Lower leg skin (tissue), 4 donors: ENCODE measurements at regions not wholly inside any gene's neighbourhood (a gene's known extent, or its start where the extent isn't known, plus 50 kb on each side); places are given as distances from the start of the nearest gene placed in this dataset.

Experiments
- DNase-seq, 2 donors: peaks; one replicate each; pipeline ENCODE4 v3.0.0-alpha.2; 2019; ENCODE audit warnings: low spot score in 2 of 2
- H3K4me3 ChIP-seq: fragments of 200-600 bp; sonication (generic); 2 replicates; pipeline ENCODE4 v1.5.1; 2017; ENCODE audit warnings: mild to moderate bottlenecking, low read depth; ENCODE audit not compliant: poor library complexity, severe bottlenecking
- POLR2A ChIP-seq, 2 donors: fragments of 450-650 bp; IDR thresholded peaks; one replicate each; pipeline ENCODE4 v1.6.1; 2016 to 2017; ENCODE audit warnings: antibody characterized with exemption in 2 of 2, mild to moderate bottlenecking in 1 of 2, moderate library complexity in 1 of 2
- WGBS, 2 donors: methylation state at CpG; one replicate each; pipeline ENCODE4 v1.1.5; 2018; 5-methylcytosine and 5-hydroxymethylcytosine counted together
- intact Hi-C: fragments of 100-400 bp; cut with DNase I; formaldehyde crosslinking; loops from one replicate; pipeline ENCODE4 v1.15.0; 2023; ENCODE audit warnings: low total_unique reads
- TF ChIP-seq, protein P1 (sequence below), 3 donors: fragments of 450-650 bp; IDR thresholded peaks; one replicate each; pipeline ENCODE4 v1.5.1; 2016; ENCODE audit warnings: antibody characterized with exemption in 3 of 3, mild to moderate bottlenecking in 3 of 3, moderate library complexity in 2 of 3

DNA sequence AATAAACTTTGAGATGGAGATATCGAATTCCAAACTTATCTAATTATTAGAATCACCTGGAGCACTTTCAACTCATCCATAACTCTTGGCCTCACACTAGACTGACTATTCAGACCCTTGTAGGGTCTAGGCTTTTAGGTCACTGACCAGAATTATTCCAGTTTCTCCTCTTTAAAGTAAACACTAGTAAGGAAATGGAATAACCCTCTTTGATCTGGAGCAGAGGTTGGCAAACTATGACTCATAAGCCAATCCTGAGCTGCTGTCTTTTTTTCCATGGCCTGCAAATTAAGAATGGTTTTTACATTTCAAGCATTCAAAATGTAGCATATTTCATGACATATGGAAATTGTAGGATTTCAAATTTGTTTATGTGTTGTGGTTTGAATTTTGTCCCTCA lies 1601.9 kb downstream of the REEP3 start:
- WGBS, 2 donors = 74 to 82% methylated on average over 1 of the region's 1 CpG
- no peak for DNase-seq
- TF ChIP-seq, protein P1, sequence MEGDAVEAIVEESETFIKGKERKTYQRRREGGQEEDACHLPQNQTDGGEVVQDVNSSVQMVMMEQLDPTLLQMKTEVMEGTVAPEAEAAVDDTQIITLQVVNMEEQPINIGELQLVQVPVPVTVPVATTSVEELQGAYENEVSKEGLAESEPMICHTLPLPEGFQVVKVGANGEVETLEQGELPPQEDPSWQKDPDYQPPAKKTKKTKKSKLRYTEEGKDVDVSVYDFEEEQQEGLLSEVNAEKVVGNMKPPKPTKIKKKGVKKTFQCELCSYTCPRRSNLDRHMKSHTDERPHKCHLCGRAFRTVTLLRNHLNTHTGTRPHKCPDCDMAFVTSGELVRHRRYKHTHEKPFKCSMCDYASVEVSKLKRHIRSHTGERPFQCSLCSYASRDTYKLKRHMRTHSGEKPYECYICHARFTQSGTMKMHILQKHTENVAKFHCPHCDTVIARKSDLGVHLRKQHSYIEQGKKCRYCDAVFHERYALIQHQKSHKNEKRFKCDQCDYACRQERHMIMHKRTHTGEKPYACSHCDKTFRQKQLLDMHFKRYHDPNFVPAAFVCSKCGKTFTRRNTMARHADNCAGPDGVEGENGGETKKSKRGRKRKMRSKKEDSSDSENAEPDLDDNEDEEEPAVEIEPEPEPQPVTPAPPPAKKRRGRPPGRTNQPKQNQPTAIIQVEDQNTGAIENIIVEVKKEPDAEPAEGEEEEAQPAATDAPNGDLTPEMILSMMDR (IDR thresholded peaks at IDR 0.05) = no peak
- no peak for TF ChIP-seq POLR2A (IDR thresholded peaks at IDR 0.05)
- no peak overlapping the region for H3K4me3 ChIP-seq
- intact Hi-C loops = no loop called here

- H3K4me3 ChIP-seq = no peak overlapping the region
- TF ChIP-seq, protein P1 (IDR thresholded peaks at IDR 0.05) = no peak
- TF ChIP-seq POLR2A (IDR thresholded peaks at IDR 0.05) = no peak
- no peak for DNase-seq
- WGBS, 2 donors = 78 to 89% methylated on average over 2 of the region's 2 CpGs
- intact Hi-C loops = no loop called here
Measured at GRCh38 chr10:65125212-65125611, 1604.0 kb downstream of the REEP3 start.

DNA sequence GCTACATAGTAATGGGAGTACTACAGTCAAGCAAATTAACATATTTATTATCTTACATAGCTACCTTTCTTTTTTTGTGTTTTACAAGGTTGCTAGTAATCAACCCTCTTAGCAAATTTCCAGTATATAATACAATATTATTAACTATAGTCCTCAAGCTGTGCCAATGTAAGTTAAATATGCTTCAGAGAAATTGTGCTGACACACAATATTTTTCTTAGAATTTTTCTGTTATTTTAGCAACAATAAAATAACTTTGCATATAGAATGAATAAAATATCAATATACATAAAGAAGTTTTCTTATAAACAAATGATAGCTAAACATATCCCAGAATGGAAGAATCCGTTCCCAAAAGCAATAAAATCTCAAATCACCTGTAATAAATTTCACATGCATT lies 1605.1 kb downstream of the REEP3 start:
- TF ChIP-seq, protein P1 (IDR thresholded peaks at IDR 0.05) = no peak
- no peak for TF ChIP-seq POLR2A (IDR thresholded peaks at IDR 0.05)
- H3K4me3 ChIP-seq = no peak overlapping the region
- no peak for DNase-seq
- WGBS, 2 donors = 81 to 89% methylated on average over 1 of the region's 1 CpG
- intact Hi-C loops = no loop called here

DNA sequence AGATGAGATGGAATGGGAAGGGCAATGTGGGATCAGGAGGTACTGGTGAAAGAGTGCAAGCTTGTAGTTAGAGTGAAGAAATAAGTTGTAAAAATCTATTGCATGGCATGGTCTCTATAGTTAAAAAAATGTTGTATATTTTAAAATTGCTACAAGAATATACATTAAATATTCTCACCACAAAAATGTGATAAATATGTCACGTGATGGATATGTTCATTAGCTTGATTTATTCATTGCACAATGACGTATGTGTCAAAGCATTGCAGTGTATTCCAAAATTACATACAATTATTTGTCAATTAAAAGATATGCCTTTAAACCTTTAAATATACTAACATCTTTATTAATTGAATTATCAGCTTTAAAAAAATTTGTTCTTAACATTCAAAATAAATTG lies 1607.1 kb downstream of the REEP3 start:
- intact Hi-C loops = no loop called here
- H3K4me3 ChIP-seq = no peak overlapping the region
- 52 to 61% methylated on average over 2 of the region's 2 CpGs for WGBS, 2 donors
- no peak for DNase-seq
- no peak for TF ChIP-seq POLR2A (IDR thresholded peaks at IDR 0.05)
- TF ChIP-seq, protein P1 (IDR thresholded peaks at IDR 0.05) = no peak

DNA sequence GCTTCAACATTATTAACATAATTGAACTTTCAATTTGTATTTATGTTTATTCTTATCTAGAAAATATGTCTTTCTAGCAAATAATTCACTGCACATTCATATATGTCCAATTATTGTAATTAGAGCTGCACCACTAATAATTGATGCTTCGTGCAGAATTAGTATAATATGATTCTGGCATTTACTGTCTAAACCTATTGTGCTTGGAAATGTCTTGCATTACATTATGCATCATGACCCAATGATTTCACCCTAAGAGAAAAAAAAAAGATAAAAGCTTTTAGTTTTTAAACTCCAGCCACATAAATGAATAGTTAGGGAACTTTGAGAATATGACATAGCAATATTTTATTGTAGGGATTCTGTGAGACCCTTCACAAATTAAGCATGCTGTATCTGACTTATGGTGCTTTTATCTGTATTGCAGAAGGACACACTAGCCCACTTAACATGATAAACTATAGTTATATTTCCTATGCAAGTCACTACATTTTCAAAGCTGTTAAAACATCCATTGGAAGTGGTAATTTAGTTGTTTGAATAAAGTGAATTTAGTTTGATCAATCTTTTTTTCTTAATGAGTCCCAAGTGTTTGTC lies 1609.1 kb downstream of the REEP3 start:
- no peak overlapping the region for H3K4me3 ChIP-seq
- intact Hi-C loops = no loop called here
- no peak for DNase-seq
- TF ChIP-seq, protein P1 (IDR thresholded peaks at IDR 0.05) = no peak
- no peak for TF ChIP-seq POLR2A (IDR thresholded peaks at IDR 0.05)
- 57 to 65% methylated on average over 1 of the region's 1 CpG for WGBS, 2 donors

DNA sequence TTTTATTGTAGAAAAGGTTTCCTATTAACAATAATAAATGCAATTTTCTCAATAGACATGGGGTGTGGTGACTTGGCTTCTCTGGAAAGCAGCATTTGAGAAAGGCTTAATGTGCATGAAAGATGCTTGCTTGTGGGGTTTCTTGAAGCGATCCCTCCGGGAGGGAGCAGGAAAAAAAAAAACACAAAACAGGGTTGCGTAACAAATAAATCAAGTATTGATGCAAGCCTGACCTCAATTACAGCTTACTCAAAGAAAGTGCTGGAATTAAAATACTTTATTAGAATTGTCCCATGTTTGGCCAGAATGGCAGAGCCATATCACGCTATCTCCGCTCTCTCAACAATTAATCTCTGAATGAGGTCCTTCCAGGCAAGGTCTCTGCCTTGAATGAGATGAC lies 1612.5 kb downstream of the REEP3 start:
- no peak for DNase-seq
- no peak overlapping the region for H3K4me3 ChIP-seq
- intact Hi-C loops = no loop called here
- 77 to 87% methylated on average over 5 of the region's 5 CpGs for WGBS, 2 donors
- no peak for TF ChIP-seq POLR2A (IDR thresholded peaks at IDR 0.05)
- TF ChIP-seq, protein P1 (IDR thresholded peaks at IDR 0.05) = no peak
